GM21381 (cell line): ENCODE measurements at regions not wholly inside any gene's neighbourhood (a gene's known extent, or its start where the extent isn't known, plus 50 kb on each side); places are given as distances from the start of the nearest gene placed in this dataset.
"Not testable (repeated sequence)": the region's sequence is repeated elsewhere in the genome, so short reads cannot be mapped to it uniquely, and the experiment has no call there.

ENCODE experiments used
- ATAC-seq: cut with Tn5 transposase; IDR thresholded peaks from one replicate; pipeline ENCODE4 v1.9.1; 2021; ENCODE audit warnings: mild to moderate bottlenecking, moderate library complexity; ENCODE audit not compliant: unreplicated experiment

DNA sequence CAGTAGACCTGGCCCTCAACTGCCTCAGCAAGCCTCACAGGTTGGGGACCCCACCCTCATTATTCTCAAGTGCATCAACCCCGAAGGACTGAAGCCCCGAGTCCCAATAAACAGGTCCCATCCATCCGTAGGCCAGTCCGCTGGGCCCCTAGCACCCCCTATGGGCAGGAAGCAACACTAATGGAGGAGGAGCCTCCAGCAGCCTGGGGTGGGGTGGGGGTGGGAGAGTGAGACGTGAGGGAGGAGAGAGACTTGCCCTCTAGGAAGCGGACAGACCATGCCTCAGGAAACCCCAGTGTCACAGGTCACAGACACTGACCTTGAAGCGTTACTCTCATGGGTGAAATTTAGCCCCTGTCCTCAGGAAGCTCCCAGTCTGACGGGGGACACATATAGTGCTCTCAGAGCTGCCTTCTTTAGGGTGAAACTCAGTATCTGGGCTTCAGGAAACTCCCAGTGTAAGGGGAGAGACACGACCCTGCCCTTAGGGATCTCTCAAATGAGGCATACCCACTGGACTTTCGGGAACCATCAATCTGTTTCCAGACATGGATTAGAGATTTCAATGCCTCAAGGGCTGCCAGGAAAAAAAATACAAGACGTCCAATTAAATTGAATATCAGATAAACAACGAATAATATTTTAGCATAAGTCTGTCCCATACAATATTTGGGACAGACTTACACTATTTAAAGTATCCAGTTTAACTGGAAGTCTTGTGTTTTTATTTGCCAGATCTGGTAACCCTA lies 125.8 kb downstream of the MRPL14 start:
- ATAC-seq = no peak

DNA sequence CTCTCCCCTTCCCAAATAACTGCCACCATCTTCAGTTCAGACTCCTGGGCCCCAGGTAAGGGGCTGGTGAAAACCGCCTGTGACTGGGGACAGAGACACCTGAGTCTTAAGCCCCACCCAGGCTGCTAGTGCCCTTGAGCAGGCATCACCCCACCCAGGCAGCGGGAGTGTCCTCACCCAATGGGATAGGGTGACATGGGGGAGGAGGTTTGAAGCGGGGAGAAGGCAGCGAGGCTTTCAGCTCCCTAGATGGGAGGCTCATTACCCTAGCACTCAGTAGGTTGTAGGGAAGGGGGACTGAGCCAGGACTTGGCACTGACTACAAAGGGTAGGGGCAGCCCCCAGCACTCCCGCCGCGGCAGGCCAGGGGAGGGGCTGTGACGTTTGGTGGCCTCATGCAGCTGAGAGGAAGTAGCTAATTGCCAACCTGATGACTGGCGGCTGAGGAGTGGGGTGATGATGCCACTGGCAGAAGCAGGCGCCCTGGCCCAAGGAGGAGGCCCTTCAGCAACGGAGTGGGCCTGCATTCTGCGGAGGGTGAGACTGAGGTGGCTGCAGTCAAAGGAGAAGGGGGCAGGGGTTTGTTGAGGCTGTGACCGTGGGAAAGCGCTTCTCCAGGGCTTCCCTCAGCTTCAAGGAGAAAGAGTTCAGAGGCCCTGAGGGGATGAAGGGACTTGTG lies 126.9 kb downstream of the MRPL14 start:
- ATAC-seq = no peak

DNA sequence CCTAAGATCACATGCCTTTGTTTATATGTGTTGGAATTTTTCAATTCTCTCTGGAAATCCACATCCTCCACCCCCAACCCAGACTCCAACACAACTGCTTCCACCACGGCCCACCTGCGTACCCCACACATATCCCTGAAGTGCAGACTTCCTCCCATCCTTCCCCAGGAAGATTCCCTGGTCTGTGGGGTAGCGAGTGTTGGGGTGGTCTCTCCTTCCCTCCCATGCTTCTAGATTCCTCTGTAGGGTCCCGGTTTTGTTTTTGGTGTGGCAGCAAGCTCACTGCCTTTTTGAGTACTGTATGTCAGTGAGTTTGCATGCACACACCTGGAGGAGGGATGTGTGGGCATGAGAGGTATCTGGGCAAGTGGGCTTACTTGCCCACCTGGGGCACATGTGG lies 127.6 kb downstream of the MRPL14 start:
- no peak for ATAC-seq

DNA sequence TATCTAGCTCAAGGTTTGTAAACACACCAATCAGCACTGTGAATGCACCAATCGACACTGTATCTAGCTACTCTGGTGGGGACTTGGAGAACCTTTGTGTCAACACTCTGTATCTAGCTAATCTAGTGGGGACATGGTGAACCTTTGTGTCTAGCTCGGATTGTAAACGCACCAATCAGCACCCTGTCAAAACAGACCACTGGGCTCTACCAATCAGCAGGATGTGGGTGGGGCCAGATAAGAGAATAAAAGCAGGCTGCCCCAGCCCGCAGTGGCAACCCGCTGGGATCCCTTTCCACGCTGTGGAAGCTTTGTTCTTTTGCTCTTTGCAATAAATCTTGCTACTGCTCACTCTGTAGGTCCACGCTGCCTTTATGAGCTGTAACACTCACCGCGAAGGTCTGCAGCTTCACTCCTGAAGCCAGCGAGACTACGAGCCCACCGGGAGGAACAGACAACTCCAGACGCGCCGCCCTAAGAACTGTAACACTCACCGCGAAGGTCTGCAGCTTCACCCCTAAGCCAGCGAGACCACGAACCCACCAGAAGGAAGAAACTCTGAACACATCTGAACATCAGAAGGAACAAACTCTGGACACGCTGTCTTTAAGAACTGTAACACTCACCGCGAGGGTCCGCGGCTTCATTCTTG lies 128.5 kb downstream of the MRPL14 start:
- not testable (repeated sequence) for ATAC-seq

DNA sequence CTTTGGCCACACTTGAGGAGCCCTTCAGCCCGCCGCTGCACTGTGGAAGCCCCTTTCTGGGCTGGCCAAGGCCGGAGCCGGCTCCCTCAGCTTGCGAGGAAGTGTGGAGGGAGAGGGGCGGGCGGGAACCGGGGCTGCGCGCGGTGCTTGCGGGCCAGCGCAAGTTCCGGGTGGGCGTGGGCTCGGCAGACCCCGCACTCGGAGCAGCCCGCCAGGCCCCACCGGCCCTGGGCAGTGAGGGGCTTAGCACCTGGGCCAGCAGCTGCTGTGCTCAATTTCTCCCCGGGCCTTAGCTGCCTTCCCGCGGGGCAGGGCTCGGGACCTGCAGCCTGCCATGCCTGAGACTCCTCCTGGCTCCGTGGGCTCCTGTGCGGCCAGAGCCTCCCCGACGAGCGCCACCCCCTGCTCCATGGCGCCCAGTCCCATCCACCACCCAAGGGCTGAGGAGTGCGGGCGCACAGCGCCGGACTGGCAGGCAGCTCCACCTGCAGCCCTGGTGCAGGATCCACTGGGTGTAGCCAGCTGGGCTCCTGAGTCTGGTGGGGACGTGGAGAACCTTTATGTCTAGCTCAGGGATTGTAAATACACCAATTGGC lies 129.2 kb downstream of the MRPL14 start:
- ATAC-seq = not testable (repeated sequence)

DNA sequence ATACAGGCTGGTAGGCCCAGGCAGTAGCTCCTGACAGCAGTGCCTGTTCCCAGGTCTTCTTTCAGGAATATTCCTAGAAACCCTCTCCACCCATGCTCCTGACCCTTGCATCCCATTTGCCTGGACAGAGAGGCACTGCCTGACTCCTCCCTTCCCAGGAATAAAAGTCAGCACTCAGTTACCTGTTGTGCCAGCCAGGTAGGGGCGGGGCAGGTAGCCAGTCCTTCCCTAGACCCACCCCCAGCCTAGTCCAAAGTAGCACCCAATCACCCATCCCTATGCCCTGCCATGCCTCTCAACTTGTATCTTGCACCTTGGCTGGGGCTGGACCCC lies 129.9 kb downstream of the MRPL14 start:
- ATAC-seq = no peak

DNA sequence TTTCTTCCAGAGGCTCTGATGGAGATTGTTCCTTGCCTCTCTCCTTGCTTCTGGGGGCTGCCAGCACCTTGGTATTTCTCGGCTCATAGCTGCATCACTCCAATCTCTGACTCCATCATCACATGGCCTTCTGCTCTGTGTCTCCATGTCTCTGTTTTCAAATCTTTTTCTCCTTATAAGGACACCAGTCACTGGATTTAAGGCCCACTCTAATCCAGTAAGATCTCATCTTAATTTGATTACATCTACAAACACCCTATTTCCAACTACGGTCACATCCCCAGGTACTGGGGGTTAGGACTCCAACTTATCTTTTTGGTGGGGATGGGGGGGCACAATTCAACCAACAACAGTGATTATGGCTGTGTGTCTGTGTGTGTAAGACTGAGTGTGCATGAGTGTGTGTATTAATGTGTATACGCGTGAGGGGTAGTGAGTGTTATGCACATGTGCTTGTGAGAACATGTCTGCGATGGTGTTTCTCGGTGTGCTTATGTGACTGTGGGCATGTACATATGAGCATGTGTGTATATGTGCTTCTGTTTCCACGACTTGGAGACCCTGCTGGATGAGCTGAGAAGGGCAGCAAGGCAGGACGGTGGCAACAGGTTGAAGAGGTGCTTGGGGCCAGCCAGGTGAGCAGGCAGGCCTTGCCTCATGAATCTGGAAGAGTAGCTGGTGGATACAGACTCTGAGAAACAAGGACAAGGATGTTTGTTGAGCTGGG lies 130.5 kb downstream of the MRPL14 start:
- ATAC-seq = no peak

DNA sequence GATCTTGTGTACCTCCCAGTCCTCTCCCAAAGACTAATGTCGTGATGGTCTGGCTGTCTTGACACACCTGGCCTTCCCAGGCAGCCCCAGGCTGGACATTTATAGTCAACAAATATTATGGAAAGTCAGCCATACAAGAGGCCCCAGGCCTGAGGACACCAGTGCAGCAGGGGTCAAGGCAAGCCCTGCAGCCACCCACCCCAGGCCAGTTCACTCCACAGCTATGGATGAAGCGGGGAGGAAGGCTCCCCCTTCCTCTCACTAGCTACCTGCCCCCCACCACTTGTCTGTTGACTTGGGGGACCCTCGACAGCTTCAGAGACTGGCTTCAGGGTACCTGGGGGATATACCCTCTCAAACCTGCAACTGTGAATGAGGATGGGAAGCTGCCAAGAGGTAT lies 132.1 kb downstream of the MRPL14 start:
- no peak for ATAC-seq

DNA sequence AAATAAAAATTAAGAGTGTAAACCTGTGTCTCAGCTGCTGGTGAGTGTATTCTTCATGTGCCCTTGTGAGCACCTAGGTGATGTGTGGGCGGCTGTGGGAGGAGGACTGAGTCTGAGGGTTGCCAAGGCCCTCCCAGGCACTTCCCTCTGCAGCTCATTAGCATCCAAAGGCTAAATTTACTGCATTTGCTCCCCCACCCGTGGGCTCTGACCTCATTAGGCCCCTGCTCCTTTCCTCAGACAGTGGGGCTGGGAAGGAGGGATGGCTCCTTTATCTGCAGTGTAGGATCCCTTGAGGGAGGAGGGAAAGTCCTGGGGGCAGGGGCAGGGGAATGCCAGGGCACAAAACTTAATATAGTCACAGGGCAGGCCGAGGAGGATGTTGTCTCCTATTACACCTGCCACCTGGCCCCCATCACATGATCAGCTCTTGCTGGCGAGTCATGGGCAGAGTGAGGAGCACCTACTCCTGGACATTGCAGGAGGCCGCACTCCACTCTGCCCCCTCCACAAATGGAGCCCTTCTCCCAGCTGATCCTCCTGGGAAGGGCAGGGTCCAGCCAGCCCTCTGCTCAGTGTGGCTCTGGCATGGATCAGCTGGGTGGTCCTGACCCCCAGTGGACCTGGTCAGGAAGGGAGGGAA lies 133.2 kb downstream of the MRPL14 start:
- ATAC-seq = no peak

DNA sequence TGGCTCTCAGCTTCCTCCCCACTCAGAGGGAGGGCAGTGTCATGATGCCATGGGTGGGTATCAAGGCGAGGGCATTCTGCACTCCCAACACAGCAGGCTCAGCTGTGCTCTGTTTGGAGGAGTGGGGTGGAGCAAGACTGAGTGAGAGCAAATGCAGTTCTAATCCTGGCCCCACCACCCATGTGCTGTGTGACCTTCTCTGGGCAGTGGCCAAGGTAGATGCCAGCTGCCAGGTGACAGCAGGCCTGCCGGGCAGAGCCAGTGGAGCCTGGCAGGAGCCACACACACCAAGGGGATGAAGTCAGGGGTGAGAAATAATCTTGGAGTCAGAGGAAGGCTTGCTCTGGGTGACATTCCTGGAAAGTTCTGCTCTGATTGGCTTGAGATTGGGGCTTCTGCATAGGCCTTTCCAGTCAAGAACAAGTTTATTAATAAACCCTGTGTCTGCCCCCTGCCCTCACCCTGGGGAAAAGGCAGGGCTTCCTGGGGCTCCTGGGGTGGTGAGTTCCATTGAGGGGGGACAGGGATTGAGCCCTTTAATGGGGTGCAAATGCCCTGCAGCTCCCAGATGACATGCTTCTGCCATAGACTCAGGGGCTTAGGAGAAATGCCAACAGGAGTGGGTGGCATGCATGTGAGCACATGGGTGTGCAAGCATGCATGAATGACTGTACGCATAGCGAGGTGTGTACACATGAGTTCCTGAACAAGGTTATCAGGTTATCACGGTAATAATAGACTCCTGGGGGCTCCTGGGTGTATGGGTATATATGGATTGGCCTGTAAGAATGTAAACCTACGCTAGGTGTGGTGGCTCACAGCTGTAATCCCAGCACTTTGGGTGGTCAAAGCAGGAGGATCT lies 134.2 kb downstream of the MRPL14 start:
- no peak for ATAC-seq

DNA sequence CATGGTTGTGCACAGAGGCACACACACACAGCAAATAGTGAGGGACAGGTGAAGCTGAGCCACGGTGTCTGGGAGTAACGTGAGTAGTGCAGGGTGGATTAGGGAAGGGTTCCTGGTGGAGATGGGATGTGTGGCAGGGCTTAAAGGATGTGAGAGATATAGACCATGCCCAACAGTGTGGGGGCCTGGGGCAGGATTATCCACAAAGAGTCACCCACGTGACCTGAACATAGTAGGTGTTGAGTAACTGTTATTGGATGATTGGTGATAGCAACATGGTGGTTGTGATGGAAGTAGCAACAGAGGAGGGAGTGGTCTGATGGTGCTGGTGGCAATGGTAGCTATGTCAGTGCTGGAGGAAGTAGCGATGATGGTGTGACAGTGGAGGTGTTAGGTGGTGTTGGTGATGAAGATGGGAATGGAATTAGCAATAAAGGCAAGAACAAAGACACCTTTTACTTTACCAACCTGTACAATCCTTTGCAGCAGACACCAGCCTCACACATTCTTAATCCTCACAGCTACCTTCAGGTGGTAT lies 135.1 kb downstream of the MRPL14 start:
- ATAC-seq = no peak

DNA sequence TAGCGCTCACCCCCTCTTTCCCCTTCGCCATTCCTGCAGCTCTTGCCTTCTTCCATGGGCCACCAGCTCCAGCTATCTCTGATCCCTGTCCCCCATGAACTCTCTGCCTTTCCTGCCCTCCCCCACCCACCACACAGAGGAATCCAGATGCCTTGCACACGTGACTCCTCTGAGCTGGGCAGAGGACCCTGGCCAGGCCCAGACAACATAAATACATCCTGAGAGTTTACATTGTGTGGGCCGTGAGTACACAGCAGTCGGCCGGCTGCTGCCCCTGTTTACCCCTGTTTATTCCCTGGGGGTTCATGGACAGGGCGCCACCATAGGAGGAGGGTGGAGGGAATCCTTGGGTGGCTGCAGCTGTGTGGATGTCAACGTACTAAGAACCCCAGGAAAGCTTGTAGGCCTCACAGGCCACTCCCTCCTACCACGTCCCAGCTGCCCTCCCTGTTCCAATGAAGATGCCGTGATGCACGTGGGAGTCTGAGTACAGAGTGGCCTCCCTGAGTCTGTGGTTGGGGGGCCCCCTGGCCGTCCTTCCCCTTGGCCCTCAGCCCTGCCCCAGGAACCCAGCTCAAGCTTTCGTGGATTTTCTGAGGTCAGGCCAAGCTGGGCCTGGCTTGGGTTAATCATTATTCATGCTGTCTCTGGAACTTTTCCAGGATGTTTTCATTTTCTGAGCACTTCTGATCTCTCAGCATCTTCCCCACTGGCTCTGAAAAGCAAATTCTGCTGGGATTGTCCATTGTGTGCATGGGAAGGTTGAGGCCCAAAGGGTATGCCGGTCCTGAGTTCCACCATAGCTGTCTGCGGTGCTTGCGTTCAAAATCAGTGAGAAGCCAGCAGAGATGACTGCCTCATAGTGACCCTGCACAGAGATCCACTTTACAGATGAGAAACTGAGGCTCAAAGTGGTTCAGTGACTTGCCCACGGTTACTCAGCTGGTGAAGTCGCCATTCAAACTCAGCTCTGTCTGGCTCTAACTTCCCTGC lies 136.3 kb downstream of the MRPL14 start:
- no peak for ATAC-seq

DNA sequence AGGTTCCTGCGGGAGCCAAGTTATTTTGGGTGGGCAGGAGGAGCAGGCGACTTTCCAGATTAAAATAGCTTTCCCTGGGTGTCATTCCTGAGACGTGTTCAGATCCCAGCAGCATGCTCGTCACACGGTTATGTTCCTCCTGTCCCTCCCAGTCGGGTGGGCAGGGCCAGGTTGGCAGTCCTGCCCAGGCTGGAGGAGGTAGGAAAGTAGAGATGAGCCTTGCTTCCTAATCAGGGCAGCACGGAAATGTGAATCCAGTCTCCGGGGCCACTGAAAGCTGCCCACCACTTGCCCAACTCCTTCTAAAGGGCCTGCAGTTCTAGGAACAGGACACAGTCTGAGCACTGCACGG lies 137.0 kb downstream of the MRPL14 start:
- no peak for ATAC-seq

DNA sequence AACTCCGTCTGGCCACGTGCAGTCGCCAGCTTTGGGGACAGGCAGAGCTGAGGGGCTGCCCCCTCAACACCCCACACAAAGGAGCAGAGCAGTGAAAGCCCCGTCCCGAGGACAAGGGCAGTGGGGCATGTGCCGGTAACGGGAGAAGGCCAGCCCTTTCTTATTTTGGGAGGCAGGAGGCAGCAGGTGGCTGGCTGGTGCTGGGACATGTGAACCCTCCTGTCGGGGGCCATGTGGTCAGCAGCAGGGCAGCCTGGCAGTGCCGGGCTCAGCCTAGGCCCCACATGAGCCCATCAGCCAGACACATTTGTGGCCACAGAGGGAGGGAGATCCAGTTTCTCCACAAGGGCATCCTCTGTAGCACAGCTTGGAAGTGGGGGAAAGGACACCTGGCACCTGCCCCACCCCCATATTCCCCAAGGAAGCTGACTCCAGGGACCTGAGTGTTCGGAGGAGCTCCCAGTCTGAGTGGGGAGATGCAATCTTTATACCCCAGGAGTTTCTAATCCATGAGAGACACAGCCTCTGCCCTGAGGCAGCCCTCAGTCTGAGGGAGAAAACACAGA lies 137.6 kb downstream of the MRPL14 start:
- no peak for ATAC-seq

DNA sequence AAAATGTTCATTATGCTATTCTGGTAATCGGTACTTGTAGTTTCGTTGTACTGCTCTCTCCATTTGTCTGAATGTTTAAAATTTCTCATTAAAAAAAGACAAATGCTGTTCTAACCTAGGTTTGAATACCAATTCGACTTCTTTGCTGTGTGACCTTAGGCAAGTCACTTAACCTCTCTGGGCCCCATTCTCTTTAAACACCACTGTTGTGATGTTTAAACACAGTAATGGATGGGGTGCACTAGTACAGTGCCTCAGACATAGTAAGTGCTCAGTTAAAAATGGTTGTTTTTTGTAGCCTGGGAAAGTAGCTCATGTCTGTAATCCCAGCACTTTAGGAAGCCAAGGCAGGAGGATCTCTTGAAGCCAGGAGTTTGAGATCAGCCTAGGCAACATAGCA lies 138.5 kb downstream of the MRPL14 start:
- ATAC-seq = no peak

DNA sequence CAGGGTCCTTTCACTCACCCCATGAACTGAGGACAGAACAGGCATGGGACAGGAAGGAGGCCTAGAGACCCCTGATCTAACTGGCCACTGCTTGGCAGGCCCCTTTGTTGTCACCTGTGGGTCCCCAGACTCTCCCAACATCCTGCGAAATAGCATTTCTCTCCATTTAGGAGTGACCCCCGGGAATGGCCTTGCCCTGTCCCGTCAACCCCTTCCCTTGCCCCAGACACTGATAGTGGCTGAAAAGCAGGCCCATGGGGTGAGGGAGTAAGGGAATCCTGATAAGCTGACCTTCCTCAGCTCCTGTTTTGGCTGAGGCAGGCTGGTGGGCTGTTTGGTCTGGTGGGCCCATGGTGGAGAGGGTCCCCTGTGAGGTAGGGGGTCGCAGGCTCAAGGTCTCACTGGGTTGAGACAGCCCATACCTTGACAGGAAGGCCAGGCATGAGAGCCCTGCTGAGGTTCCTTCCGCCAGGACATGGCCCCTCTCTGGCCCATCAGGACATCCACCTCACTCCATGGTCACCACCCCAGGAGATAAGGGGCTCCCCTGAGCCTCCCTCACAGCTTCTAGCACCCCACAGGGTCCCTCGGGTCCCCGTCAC lies 139.3 kb downstream of the MRPL14 start:
- no peak for ATAC-seq

DNA sequence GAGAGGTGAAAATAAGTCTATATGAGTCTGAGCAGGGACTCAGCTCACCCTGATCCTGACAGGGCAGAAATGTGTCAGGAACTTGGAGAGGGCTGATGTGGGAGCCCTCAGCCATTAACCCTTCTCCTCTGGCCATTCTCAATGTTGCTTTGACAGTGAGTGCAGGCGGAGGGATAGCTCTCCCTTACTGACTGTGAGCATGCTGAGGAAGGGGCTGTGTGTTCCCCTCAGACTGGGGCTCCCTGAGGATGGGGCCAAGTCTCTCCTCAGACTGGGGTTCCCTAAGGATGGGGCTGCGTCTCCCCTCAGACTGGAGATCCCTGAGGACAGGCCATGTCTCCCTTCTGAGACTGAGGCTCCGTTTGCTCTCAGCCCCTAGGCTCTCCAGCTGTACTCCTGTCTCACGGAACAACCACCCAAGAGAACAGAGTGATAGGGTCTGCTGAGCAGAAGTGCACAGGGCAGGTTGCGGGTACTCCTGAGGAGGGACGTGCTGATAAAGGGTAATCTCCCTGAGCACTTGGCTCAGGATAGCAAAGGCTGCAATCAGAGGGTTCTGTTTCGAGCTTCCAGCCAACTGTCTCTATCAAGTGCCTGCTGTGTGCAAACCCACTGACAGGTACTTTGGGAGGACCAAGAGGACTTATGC lies 141.0 kb downstream of the MRPL14 start:
- ATAC-seq = no peak
